ENCODE measurements at regions not wholly inside any gene's neighbourhood (a gene's known extent, or its start where the extent isn't known, plus 50 kb on each side); places are given as distances from the start of the nearest gene placed in this dataset.

GRCh38 chr9:38336341-38336740, 56.2 kb upstream of the ALDH1B1 start:
- no peak for TF ChIP-seq CTCF (conservative IDR thresholded peaks at IDR 0.05)

DNA sequence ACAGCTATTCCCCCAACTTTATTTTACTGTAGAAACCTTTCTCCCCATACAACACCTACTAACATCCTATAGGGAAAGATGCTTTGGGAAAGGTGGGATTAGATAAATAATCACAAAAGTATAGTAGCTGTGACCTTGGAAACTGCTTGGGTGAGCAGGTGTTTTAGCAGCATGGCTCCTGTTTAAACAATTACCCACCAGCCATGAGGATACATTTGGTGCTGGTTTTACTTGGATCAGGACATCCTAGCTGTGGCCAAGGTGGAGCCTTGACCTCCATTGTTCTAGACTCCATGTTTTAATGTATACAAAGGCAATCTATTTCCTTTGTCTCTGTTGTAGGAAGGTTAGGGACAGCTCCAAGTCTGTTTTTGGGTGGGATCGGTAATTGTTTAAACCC, 56.8 kb upstream of the ALDH1B1 start:
- H3K27ac ChIP-seq, result no peak overlapping the region
- no peak for TF ChIP-seq CTCF (conservative IDR thresholded peaks at IDR 0.05)

More at GRCh38 chr9:38336341-38336740, 56.2 kb upstream of the ALDH1B1 start:
- H3K27ac ChIP-seq, result no peak overlapping the region

DNA sequence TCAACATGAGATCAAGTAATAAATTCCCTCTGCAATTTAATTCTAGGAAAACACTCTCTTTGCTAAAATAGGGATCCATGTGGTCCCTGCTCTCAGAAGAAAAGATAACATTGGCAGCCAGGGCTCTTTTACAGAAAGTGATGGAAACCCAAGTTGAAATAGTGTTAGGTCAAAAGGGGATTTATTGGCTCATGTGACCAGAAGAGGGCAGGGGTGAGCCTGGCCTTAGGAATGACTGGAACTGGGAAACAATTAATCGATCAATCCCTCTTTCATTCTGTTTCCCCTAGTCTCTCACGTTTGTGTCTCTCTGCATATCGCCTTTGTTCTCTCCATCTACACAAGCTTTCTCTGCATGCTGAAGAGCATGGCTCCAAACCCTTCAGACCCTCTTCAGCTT, 58.3 kb upstream of the ALDH1B1 start:
- H3K27ac ChIP-seq, result no peak overlapping the region
- TF ChIP-seq CTCF (conservative IDR thresholded peaks at IDR 0.05), result peak; percentile 52; the same call in 1 of the 2 replicates

DNA sequence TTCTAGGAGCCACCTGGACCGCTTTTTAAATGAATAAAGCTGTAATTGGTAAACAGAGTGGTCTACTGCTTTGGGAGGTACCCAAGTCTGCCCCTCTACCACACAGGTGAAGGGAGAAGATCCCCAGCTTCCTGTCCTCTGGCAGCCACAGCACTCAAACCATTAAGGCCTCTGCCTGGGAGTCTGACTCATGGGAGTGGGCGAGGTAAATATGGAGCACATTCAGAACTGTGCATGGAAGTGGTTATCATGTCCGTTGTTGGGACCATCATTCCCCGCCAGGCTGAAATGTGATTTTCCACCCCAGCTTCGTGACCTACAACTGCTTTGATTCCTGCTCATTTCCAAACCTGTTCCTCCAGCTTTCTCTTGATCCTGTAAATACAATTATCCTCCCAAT, 59.5 kb upstream of the ALDH1B1 start:
- no peak for TF ChIP-seq CTCF (conservative IDR thresholded peaks at IDR 0.05)
- H3K27ac ChIP-seq, result peak overlapping the region; percentile 32

- TF ChIP-seq CTCF (conservative IDR thresholded peaks at IDR 0.05), result no peak
- H3K27ac ChIP-seq, result peak overlapping the region; percentile 32
Observed at GRCh38 chr9:38332625-38333024, 59.9 kb upstream of the ALDH1B1 start.

DNA sequence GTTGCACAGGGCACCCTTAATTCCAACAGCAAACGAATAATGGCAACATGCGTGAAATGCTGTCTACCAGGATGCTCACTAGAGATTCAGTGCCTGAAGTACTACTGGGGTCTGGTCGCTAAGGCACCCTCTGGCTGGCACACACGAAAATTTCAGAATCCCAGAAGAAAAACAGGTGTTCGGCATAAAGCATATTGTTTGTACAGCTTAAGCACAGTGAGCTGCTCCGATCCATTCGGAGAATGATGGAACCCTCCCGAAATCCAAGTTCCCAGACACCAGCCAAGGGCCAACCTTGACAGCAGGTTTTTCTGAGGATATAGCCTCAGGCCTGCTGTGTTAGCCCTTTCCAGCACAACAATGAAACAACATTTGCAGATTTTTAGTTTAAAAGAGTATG, 61.4 kb upstream of the ALDH1B1 start:
- no peak overlapping the region for H3K27ac ChIP-seq
- TF ChIP-seq CTCF (conservative IDR thresholded peaks at IDR 0.05), result no peak

DNA sequence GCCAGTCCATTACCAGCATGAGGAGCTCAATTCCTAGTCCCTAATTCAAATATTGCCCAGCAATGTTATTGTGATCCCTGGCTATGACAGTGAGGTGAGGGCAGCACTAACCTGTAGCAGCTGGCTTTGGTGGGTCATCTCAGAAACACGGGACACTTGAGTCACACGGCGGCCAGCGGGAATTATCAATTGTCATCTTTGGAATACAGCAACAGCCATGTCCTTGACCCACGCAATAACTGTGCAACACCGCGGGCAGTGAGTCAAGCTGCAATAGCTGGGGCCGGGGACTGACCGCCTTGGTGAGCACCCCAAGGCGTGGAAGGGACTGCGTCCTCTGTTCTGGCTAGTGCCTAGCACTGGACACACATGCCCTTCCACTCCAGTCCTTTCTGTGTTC, 62.5 kb upstream of the ALDH1B1 start:
- no peak for TF ChIP-seq CTCF (conservative IDR thresholded peaks at IDR 0.05)
- H3K27ac ChIP-seq, result no peak overlapping the region

DNA sequence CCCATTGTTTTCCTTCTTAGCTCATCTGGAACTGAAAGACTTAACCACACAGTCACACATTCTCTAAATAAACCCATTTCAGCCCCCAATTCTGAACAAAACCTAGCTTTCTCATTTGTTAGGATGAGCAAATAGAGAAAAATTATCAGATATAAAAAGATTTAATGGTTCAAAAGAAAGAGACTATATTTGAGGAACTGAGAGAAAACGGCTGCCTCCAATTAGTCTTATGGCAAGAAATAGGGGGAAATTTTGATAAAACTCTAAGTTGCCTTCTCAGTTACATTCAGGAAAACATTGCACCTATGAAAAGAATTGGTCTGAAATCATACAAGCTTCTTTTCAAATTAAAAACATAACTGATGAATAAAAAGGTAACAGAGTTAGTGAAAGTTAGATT, 63.7 kb upstream of the ALDH1B1 start:
- no peak for TF ChIP-seq CTCF (conservative IDR thresholded peaks at IDR 0.05)
- H3K27ac ChIP-seq, result no peak overlapping the region
